ENCODE measurements at regions not wholly inside any gene's neighbourhood (a gene's known extent, or its start where the extent isn't known, plus 50 kb on each side); places are given as distances from the start of the nearest gene placed in this dataset.
A peak's percentile ranks its signal among the peaks of the same experiment; 100 is the strongest.
"Not testable (repeated sequence)": the region's sequence is repeated elsewhere in the genome, so short reads cannot be mapped to it uniquely, and the experiment has no call there.

GRCh38 chr4:115548123-115548522 lies 434.7 kb upstream of the NDST4 start:
- in situ Hi-C loops (cut with MboI; ENCODE audit: low sequenced_read_pairs, unreplicated experiment) = no loop called here
- TF ChIP-seq, protein P1, sequence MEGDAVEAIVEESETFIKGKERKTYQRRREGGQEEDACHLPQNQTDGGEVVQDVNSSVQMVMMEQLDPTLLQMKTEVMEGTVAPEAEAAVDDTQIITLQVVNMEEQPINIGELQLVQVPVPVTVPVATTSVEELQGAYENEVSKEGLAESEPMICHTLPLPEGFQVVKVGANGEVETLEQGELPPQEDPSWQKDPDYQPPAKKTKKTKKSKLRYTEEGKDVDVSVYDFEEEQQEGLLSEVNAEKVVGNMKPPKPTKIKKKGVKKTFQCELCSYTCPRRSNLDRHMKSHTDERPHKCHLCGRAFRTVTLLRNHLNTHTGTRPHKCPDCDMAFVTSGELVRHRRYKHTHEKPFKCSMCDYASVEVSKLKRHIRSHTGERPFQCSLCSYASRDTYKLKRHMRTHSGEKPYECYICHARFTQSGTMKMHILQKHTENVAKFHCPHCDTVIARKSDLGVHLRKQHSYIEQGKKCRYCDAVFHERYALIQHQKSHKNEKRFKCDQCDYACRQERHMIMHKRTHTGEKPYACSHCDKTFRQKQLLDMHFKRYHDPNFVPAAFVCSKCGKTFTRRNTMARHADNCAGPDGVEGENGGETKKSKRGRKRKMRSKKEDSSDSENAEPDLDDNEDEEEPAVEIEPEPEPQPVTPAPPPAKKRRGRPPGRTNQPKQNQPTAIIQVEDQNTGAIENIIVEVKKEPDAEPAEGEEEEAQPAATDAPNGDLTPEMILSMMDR (IDR thresholded peaks at IDR 0.05; ENCODE audit: borderline replicate concordance, control extremely low read depth, extremely low read depth, insufficient read depth, missing control alignments) = no peak
- no peak for DNase-seq (ENCODE audit: low spot score)

- no peak for DNase-seq (ENCODE audit: low spot score)
- in situ Hi-C loops (cut with MboI; ENCODE audit: low sequenced_read_pairs, unreplicated experiment) = no loop called here
- TF ChIP-seq, protein P1 (IDR thresholded peaks at IDR 0.05; ENCODE audit: borderline replicate concordance, control extremely low read depth, extremely low read depth, insufficient read depth, missing control alignments) = no peak
These were observed 424.0 kb upstream of the NDST4 start for GRCh38 chr4:115537387-115537786.

- DNase-seq (ENCODE audit: low spot score) = no peak
- TF ChIP-seq, protein P1 (IDR thresholded peaks at IDR 0.05; ENCODE audit: borderline replicate concordance, control extremely low read depth, extremely low read depth, insufficient read depth, missing control alignments) = no peak
- in situ Hi-C loops (cut with MboI; ENCODE audit: low sequenced_read_pairs, unreplicated experiment) = no loop called here
These were observed 415.7 kb upstream of the NDST4 start for GRCh38 chr4:115529126-115529525.

GRCh38 chr4:115519476-115519875 lies 406.1 kb upstream of the NDST4 start:
- DNase-seq (ENCODE audit: low spot score); in situ Hi-C loops (cut with MboI; ENCODE audit: low sequenced_read_pairs, unreplicated experiment): not testable (repeated sequence)

DNA sequence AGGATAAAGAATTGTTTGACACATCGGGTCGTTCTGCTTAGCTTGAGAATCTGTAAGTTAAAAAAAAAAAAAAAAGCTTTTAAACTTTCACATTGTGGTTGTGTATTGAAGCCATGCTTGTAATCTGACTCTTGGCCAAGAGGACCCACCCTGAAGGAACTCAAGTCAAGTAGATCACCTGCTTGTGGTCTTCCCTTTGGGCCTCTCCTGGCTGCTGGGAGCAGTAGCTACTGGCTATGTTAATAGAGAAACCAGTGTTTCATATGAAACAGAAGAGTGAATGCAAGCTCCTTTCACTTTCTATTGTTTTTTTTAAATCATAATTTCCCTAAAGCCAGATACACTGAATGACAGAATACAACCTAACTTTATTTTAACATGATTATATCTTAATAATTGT lies 402.4 kb upstream of the NDST4 start:
- in situ Hi-C loops (cut with MboI; ENCODE audit: low sequenced_read_pairs, unreplicated experiment) = no loop called here
- TF ChIP-seq, protein P1 (IDR thresholded peaks at IDR 0.05; ENCODE audit: borderline replicate concordance, control extremely low read depth, extremely low read depth, insufficient read depth, missing control alignments) = no peak
- peak; percentile 6 for DNase-seq (ENCODE audit: low spot score)

- no peak for DNase-seq (ENCODE audit: low spot score)
- in situ Hi-C loops (cut with MboI; ENCODE audit: low sequenced_read_pairs, unreplicated experiment) = no loop called here
- TF ChIP-seq, protein P1 (IDR thresholded peaks at IDR 0.05; ENCODE audit: borderline replicate concordance, control extremely low read depth, extremely low read depth, insufficient read depth, missing control alignments) = no peak
These were observed 401.9 kb upstream of the NDST4 start for GRCh38 chr4:115515366-115515765.

DNA sequence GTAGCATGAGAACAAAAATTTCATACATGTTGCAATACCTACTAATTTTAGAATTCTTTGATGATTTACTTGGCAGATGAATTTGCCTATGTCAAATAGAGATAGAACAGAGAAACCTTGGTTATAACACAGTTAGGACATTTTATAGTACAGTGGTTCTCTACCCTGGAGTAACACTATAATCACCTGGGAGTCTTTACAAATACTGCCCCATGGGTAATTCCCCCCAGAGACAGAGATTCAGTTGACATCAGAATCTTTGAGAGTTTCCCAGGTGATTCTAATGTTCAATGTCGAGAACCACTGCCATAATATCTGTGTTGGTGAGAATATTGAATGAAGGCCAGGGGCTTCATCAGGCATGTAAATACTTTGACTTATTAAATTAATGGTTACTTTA lies 401.3 kb upstream of the NDST4 start:
- DNase-seq (ENCODE audit: low spot score) = no peak
- TF ChIP-seq, protein P1 (IDR thresholded peaks at IDR 0.05; ENCODE audit: borderline replicate concordance, control extremely low read depth, extremely low read depth, insufficient read depth, missing control alignments) = no peak
- in situ Hi-C loops (cut with MboI; ENCODE audit: low sequenced_read_pairs, unreplicated experiment) = no loop called here
